HG03108 (cell line): ENCODE measurements at regions not wholly inside any gene's neighbourhood (a gene's known extent, or its start where the extent isn't known, plus 50 kb on each side); places are given as distances from the start of the nearest gene placed in this dataset.
"Not testable (repeated sequence)": the region's sequence is repeated elsewhere in the genome, so short reads cannot be mapped to it uniquely, and the experiment has no call there.

Experiments
- ATAC-seq: cut with Tn5 transposase; IDR thresholded peaks from one replicate; pipeline ENCODE4 v1.9.1; 2021; ENCODE audit warnings: moderate library complexity; ENCODE audit not compliant: unreplicated experiment

- ATAC-seq = no peak
Measured at GRCh38 chr10:29830531-29831512, 196.1 kb upstream of the SVIL start.

GRCh38 chr10:29829776-29830175 lies 195.0 kb upstream of the SVIL start:
- ATAC-seq = no peak

GRCh38 chr10:29828956-29829355 lies 194.2 kb upstream of the SVIL start:
- no peak for ATAC-seq

- ATAC-seq = no peak
Measured at GRCh38 chr10:29828440-29828894, 193.7 kb upstream of the SVIL start.

- no peak for ATAC-seq
Measured at GRCh38 chr10:29827512-29827911, 192.7 kb upstream of the SVIL start.

GRCh38 chr10:29826801-29827450 lies 192.2 kb upstream of the SVIL start:
- no peak for ATAC-seq

- no peak for ATAC-seq
Measured at GRCh38 chr10:29826221-29826620, 191.4 kb upstream of the SVIL start.

GRCh38 chr10:29823553-29824080 lies 188.8 kb upstream of the SVIL start:
- no peak for ATAC-seq

- no peak for ATAC-seq
Measured at GRCh38 chr10:29820890-29821461, 186.2 kb upstream of the SVIL start.

GRCh38 chr10:29816801-29817558 lies 182.2 kb upstream of the SVIL start:
- ATAC-seq = no peak

- ATAC-seq = no peak
Measured at GRCh38 chr10:29815572-29815971, 180.8 kb upstream of the SVIL start.

GRCh38 chr10:29811751-29812427 lies 177.1 kb upstream of the SVIL start:
- ATAC-seq = no peak

GRCh38 chr10:29810816-29811215 lies 176.0 kb upstream of the SVIL start:
- ATAC-seq = no peak

- ATAC-seq = not testable (repeated sequence)
Measured at GRCh38 chr10:29810231-29810630, 175.5 kb upstream of the SVIL start.

GRCh38 chr10:29809383-29809782 lies 174.6 kb upstream of the SVIL start:
- no peak for ATAC-seq

- no peak for ATAC-seq
Measured at GRCh38 chr10:29807163-29807806, 172.5 kb upstream of the SVIL start.

GRCh38 chr10:29806350-29806788 lies 171.6 kb upstream of the SVIL start:
- ATAC-seq = no peak

GRCh38 chr10:29805134-29805723 lies 170.5 kb upstream of the SVIL start:
- no peak for ATAC-seq
